H9 (cell line): ENCODE measurements at regions not wholly inside any gene's neighbourhood (a gene's known extent, or its start where the extent isn't known, plus 50 kb on each side); places are given as distances from the start of the nearest gene placed in this dataset.

Experiments
- DNase-seq: peaks from one replicate; pipeline ENCODE4 v3.0.0-alpha.2; 2017
- H2AFZ ChIP-seq: one replicate; pipeline ENCODE4 v1.6.1; 2013; ENCODE audit warnings: mild to moderate bottlenecking, low read length, control low read depth, moderate library complexity
- H2AK5ac ChIP-seq: 2 replicates; pipeline ENCODE4 v1.6.1; 2013; ENCODE audit warnings: low read length, control low read depth, mixed read lengths; ENCODE audit not compliant: insufficient read length
- H2BK120ac ChIP-seq: one replicate; pipeline ENCODE4 v1.6.1; 2013; ENCODE audit warnings: low read depth, mild to moderate bottlenecking, low read length, control low read depth, inconsistent platforms; ENCODE audit not compliant: poor library complexity, severe bottlenecking
- H2BK12ac ChIP-seq: 2 replicates; pipeline ENCODE4 v1.6.1; 2013; ENCODE audit warnings: low read length, control low read depth, mixed read lengths, low read depth; ENCODE audit not compliant: insufficient read length
- H2BK15ac ChIP-seq: 2 replicates; pipeline ENCODE4 v1.6.1; 2013; ENCODE audit warnings: low read depth, low read length, control low read depth
- H2BK20ac ChIP-seq: one replicate; pipeline ENCODE4 v1.6.1; 2013; ENCODE audit warnings: low read depth, mild to moderate bottlenecking, low read length, control low read depth, inconsistent platforms; ENCODE audit not compliant: poor library complexity, severe bottlenecking
- H2BK5ac ChIP-seq: 2 replicates; pipeline ENCODE4 v1.6.1; 2013; ENCODE audit warnings: low read length, control low read depth, mixed read lengths; ENCODE audit not compliant: insufficient read length
- H3K14ac ChIP-seq: 2 replicates; pipeline ENCODE4 v1.6.1; 2013; ENCODE audit warnings: low read length, control low read depth; ENCODE audit not compliant: insufficient read depth
- H3K18ac ChIP-seq: 2 replicates; pipeline ENCODE4 v1.6.1; 2013; ENCODE audit warnings: low read depth, mild to moderate bottlenecking, mixed read lengths, low read length, control low read depth; ENCODE audit not compliant: insufficient read length
- H3K23ac ChIP-seq: 2 replicates; pipeline ENCODE4 v1.6.1; 2013; ENCODE audit warnings: low read length, control low read depth, mixed read lengths, low read depth; ENCODE audit not compliant: insufficient read length
- H3K23me2 ChIP-seq: 2 replicates; pipeline ENCODE4 v1.6.1; 2013; ENCODE audit warnings: low read depth, mild to moderate bottlenecking, mixed read lengths, low read length, control low read depth; ENCODE audit not compliant: insufficient read length, poor library complexity, severe bottlenecking
- H3K27ac ChIP-seq: 2 replicates; pipeline ENCODE4 v1.5.1; 2013; ENCODE audit warnings: low read length, control low read depth, mixed read lengths, low read depth; ENCODE audit not compliant: insufficient read length
- H3K27me3 ChIP-seq: 2 replicates; pipeline ENCODE4 v1.6.1; 2013; ENCODE audit warnings: low read length, control low read depth, inconsistent platforms; ENCODE audit not compliant: insufficient read depth
- H3K4ac ChIP-seq: 2 replicates; pipeline ENCODE4 v1.6.1; 2013; ENCODE audit warnings: low read depth, mild to moderate bottlenecking, control low read depth, inconsistent platforms, low read length, moderate library complexity
- H3K4me1 ChIP-seq: 2 replicates; pipeline ENCODE4 v1.6.1; 2013; ENCODE audit warnings: low read length, control low read depth, inconsistent platforms; ENCODE audit not compliant: insufficient read depth
- H3K4me2 ChIP-seq: 2 replicates; pipeline ENCODE4 v1.6.1; 2013; ENCODE audit warnings: low read length, control low read depth, mixed read lengths; ENCODE audit not compliant: insufficient read length, insufficient read depth
- H3K56ac ChIP-seq: 2 replicates; pipeline ENCODE4 v1.6.1; 2013; ENCODE audit warnings: low read depth, mild to moderate bottlenecking, mixed read lengths, low read length, control low read depth; ENCODE audit not compliant: insufficient read length
- H3K79me1 ChIP-seq: 2 replicates; pipeline ENCODE4 v1.6.1; 2013; ENCODE audit warnings: low read depth, mild to moderate bottlenecking, moderate library complexity, low read length, control low read depth, inconsistent platforms; ENCODE audit not compliant: insufficient read depth, poor library complexity, severe bottlenecking
- H3K79me2 ChIP-seq: 2 replicates; pipeline ENCODE4 v1.6.1; 2013; ENCODE audit warnings: low read length, control low read depth, inconsistent platforms; ENCODE audit not compliant: insufficient read depth
- H3K9ac ChIP-seq: 2 replicates; pipeline ENCODE4 v1.6.1; 2013; ENCODE audit warnings: low read length, control low read depth, mixed read lengths; ENCODE audit not compliant: insufficient read length; ENCODE audit errors: extremely low read depth
- H3K9me3 ChIP-seq: one replicate; pipeline ENCODE4 v1.6.1; 2013; ENCODE audit warnings: low read depth, low read length, inconsistent platforms; ENCODE audit not compliant: control insufficient read depth
- H3T11ph ChIP-seq: one replicate; pipeline ENCODE4 v1.6.1; 2013; ENCODE audit warnings: mild to moderate bottlenecking, low read length, control low read depth, inconsistent platforms
- H4K20me1 ChIP-seq: one replicate; pipeline ENCODE4 v1.6.1; 2013; ENCODE audit not compliant: control insufficient read depth, insufficient read length, insufficient read depth
- H4K5ac ChIP-seq: 2 replicates; pipeline ENCODE4 v1.6.1; 2013; ENCODE audit warnings: low read depth, mild to moderate bottlenecking, mixed read lengths, low read length, control low read depth; ENCODE audit not compliant: insufficient read length
- H4K8ac ChIP-seq: replicated peaks from 2 replicates; pipeline ENCODE4 v1.6.1; 2013; ENCODE audit warnings: low read length, control low read depth, mixed read lengths, low read depth; ENCODE audit not compliant: insufficient read length
- H4K91ac ChIP-seq: 2 replicates; pipeline ENCODE4 v1.6.1; 2013; ENCODE audit warnings: low read depth, mild to moderate bottlenecking, moderate library complexity, mixed read lengths, low read length, control low read depth; ENCODE audit not compliant: insufficient read length
- H3K27ac Mint-ChIP-seq, 3 experiments: 2 replicates in 2 of 3; 3 replicates in 1 of 3; pipeline ENCODE4 v1.8.0; 2020 to 2021; ENCODE audit warnings: mixed read lengths in 3 of 3, mild to moderate bottlenecking in 1 of 3, moderate library complexity in 1 of 3
- H3K27me3 Mint-ChIP-seq: 2 replicates; pipeline ENCODE4 v1.8.0; 2021; ENCODE audit warnings: low read depth, mild to moderate bottlenecking, moderate library complexity, mixed read lengths
- H3K36me3 Mint-ChIP-seq, 3 experiments: 2 replicates in 2 of 3; 3 replicates in 1 of 3; pipeline ENCODE4 v1.8.0; 2020 to 2021; ENCODE audit warnings: low read depth in 3 of 3, mixed read lengths in 3 of 3; ENCODE audit not compliant: insufficient read depth in 1 of 3
- H3K4me1 Mint-ChIP-seq, 2 experiments: 2 replicates each; pipeline ENCODE4 v1.8.0; 2020; ENCODE audit warnings: mixed read lengths in 2 of 2
- H3K4me3 Mint-ChIP-seq, 2 experiments: 2 replicates in 1 of 2; 3 replicates in 1 of 2; pipeline ENCODE4 v1.8.0; 2020 to 2021; ENCODE audit warnings: mild to moderate bottlenecking in 2 of 2, mixed read lengths in 2 of 2, moderate library complexity in 1 of 2
- H3K9me3 Mint-ChIP-seq, 2 experiments: 2 replicates in 1 of 2; 3 replicates in 1 of 2; pipeline ENCODE4 v1.8.0; 2020; ENCODE audit warnings: mild to moderate bottlenecking in 2 of 2, mixed read lengths in 2 of 2, moderate library complexity in 1 of 2
- CTCF ChIP-seq: fragments of 200-600 bp; sonication (generic); conservative IDR thresholded peaks from 3 replicates; pipeline ENCODE4 v1.8.0; 2021; ENCODE audit warnings: antibody characterized with exemption, mild to moderate bottlenecking
- WGBS: extraction: QIAGEN DNeasy Blood & Tissue Kit; methylation state at CpG from one replicate; pipeline ENCODE4 v1.1.7; 2013; ENCODE audit warnings: missing lambda C conversion rate, low lambda C conversion rate, mixed read lengths; ENCODE audit not compliant: insufficient read length; ENCODE audit errors: extremely low coverage; 5-methylcytosine and 5-hydroxymethylcytosine counted together

GRCh38 chr2:4576075-4576474 lies 872.7 kb downstream of the DCDC2C start:
- no peak overlapping the region for H4K91ac ChIP-seq
- no peak overlapping the region for H3K14ac ChIP-seq
- H3K27me3 ChIP-seq = no peaks in the 10 kb centered on the region
- no peak overlapping the region for H3K27ac ChIP-seq
- no peak overlapping the region for H3K56ac ChIP-seq
- H4K8ac ChIP-seq = no peak overlapping the region
- H4K20me1 ChIP-seq = no peaks in the 10 kb centered on the region
- H3K79me1 ChIP-seq = no peaks in the 10 kb centered on the region
- no peak for TF ChIP-seq CTCF
- Mint-ChIP-seq H3K27me3 (no peaks in the 10 kb centered on the region), H3K9me3 (peaks cover 19 to 22% of the 10 kb centered on the region in 2 experiments), H3K4me1 (peaks cover 25 to 33% of the 10 kb centered on the region in 2 experiments), H3K4me3 (no peak overlapping the region), H3K36me3 (peaks cover 7 to 31% (median 14%) of the 10 kb centered on the region in 3 experiments; a peak in 5 of 7 replicates), H3K27ac (no peak overlapping the region)
- H3T11ph ChIP-seq = no peak overlapping the region
- no peak overlapping the region for H2BK120ac ChIP-seq
- no peaks in the 10 kb centered on the region for H3K79me2 ChIP-seq
- no peak overlapping the region for H2BK15ac ChIP-seq
- no peaks in the 10 kb centered on the region for H3K9me3 ChIP-seq
- no peak for DNase-seq
- H2AFZ ChIP-seq = no peak overlapping the region
- no peak overlapping the region for H3K4me2 ChIP-seq
- WGBS = no CpG with 5 or more reads among the region's 1 CpG
- H3K18ac ChIP-seq = no peak overlapping the region
- H4K5ac ChIP-seq = no peak overlapping the region
- H2BK5ac ChIP-seq = no peak overlapping the region
- H3K23ac ChIP-seq = no peak overlapping the region
- no peak overlapping the region for H2BK20ac ChIP-seq
- H3K9ac ChIP-seq = no peak overlapping the region
- no peaks in the 10 kb centered on the region for H3K4me1 ChIP-seq
- H3K23me2 ChIP-seq = no peaks in the 10 kb centered on the region
- no peak overlapping the region for H2AK5ac ChIP-seq
- no peak overlapping the region for H3K4ac ChIP-seq
- no peak overlapping the region for H2BK12ac ChIP-seq
